Lower leg skin (tissue), 3 donors: ENCODE measurements at regions not wholly inside any gene's neighbourhood (a gene's known extent, or its start where the extent isn't known, plus 50 kb on each side); places are given as distances from the start of the nearest gene placed in this dataset.

Source experiments
- POLR2A ChIP-seq, 2 donors: fragments of 450-650 bp; IDR thresholded peaks; one replicate each; pipeline ENCODE4 v1.6.1; 2016 to 2017; ENCODE audit warnings: antibody characterized with exemption in 2 of 2, mild to moderate bottlenecking in 1 of 2, moderate library complexity in 1 of 2
- TF ChIP-seq, protein P1 (sequence below), 3 donors: fragments of 450-650 bp; IDR thresholded peaks; one replicate each; pipeline ENCODE4 v1.5.1; 2016; ENCODE audit warnings: antibody characterized with exemption in 3 of 3, mild to moderate bottlenecking in 3 of 3, moderate library complexity in 2 of 3

DNA sequence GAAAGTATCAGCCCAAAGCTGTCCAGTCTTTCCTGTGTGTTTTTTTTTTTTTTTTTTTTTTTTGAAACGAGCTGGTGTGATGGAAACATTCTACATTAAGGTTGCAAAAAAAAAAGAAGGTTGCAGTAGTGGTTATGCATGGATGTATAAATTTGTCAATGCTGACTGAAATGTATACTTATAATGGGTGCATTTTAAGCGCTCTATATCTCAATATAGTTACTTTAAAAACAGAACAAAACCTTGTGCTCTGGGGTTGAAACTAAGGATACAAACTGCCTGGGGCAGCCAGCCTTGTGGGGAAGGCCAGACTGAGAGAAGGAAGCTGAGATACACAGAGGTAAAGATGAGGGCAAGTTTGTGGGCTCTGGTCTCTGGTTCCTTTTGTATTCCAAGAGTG, 87.3 kb upstream of the RMST start:
- TF ChIP-seq, protein P1, sequence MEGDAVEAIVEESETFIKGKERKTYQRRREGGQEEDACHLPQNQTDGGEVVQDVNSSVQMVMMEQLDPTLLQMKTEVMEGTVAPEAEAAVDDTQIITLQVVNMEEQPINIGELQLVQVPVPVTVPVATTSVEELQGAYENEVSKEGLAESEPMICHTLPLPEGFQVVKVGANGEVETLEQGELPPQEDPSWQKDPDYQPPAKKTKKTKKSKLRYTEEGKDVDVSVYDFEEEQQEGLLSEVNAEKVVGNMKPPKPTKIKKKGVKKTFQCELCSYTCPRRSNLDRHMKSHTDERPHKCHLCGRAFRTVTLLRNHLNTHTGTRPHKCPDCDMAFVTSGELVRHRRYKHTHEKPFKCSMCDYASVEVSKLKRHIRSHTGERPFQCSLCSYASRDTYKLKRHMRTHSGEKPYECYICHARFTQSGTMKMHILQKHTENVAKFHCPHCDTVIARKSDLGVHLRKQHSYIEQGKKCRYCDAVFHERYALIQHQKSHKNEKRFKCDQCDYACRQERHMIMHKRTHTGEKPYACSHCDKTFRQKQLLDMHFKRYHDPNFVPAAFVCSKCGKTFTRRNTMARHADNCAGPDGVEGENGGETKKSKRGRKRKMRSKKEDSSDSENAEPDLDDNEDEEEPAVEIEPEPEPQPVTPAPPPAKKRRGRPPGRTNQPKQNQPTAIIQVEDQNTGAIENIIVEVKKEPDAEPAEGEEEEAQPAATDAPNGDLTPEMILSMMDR (IDR thresholded peaks at IDR 0.05): no peak
- no peak for TF ChIP-seq POLR2A (IDR thresholded peaks at IDR 0.05)
